ENCODE measurements at regions not wholly inside any gene's neighbourhood (a gene's known extent, or its start where the extent isn't known, plus 50 kb on each side); places are given as distances from the start of the nearest gene placed in this dataset.

GRCh38 chr16:73286346-73287267 is 238.7 kb upstream of the ZFHX3 start:
- DNase-seq, result no peak

- peak; percentile 72 for DNase-seq
These were observed 237.7 kb upstream of the ZFHX3 start for GRCh38 chr16:73285436-73286201.

- no peak for DNase-seq
These were observed 232.5 kb upstream of the ZFHX3 start for GRCh38 chr16:73280388-73280787.

GRCh38 chr16:73279451-73279850 is 231.5 kb upstream of the ZFHX3 start:
- DNase-seq, result no peak

DNA sequence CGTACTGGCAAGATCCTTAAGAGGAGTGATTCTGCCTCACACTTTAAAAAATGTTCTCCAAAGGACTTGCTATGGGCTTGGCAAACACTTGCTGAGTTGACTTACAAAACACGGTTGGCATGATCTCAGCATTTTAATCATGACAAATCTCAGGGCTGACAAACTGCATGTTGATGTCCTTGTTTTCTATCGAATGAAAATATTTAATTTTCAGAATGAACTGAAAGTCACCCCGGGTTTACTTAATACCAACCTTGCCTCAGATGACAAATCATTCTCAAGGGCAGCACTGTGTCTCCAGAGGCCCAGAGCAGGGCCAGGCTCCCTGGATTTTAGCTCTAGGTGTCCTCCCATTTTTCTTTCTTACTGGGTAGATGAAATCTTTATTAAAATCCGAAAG is 229.1 kb upstream of the ZFHX3 start:
- DNase-seq, result no peak

- DNase-seq, result no peak
These were observed 227.5 kb upstream of the ZFHX3 start for GRCh38 chr16:73275448-73275847.

DNA sequence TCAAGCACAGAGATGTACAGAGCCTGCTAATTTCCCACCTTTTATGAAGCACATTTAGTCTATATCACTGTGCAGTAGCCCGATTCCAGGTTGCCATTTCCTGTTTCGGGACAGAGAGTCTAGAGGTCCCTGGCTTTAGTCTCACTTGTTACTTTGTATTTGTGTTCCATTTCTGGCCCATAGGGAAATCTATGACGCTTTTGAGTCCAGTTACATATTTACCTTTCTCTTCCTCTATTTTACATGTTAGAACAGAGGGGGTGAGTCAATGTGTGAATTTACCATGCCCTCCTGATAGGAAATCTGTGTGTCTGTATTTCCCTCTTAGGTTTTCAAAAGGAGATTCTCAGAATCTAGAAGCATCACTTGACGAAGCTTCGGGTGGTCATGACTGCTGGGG is 227.1 kb upstream of the ZFHX3 start:
- no peak for DNase-seq

DNA sequence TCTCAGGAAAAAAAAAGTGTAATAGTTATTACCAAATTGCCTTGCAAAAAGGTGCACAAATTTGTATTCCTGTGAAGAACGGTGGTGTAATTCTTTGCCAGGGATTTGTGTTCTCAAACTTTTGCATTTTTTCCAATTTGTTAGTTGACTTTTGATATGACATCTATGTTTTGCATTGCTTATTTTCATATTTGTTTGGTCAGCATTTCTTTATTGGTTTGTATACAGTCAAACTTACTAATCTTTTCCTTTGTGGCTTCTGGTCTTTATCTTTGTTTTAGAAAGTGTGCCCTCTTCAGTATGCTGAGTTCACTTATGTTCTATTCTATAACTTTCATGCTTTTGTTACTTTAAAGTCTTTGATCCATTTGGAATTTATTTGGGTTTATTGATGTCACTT is 226.2 kb upstream of the ZFHX3 start:
- DNase-seq, result no peak

GRCh38 chr16:73268366-73268993 is 220.6 kb upstream of the ZFHX3 start:
- no peak for DNase-seq

DNA sequence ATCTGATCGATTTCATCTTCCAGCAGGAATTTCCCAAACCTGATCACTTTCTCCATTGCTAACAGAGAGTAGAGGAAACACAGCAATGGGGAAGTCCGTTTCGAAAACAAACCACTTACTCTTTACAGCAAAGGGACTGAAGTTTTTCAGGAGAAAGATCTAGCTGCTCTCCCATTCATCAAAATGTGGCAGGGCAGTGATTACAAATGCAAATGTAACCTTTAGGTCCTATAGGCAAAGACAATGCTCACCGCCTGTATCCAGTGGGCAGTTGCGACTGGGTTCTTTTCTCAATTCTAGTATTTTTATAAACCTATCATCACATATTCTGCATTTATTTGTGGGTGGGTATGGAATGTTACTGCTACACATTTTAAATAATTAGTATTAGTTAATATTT is 218.0 kb upstream of the ZFHX3 start:
- DNase-seq, result no peak

DNA sequence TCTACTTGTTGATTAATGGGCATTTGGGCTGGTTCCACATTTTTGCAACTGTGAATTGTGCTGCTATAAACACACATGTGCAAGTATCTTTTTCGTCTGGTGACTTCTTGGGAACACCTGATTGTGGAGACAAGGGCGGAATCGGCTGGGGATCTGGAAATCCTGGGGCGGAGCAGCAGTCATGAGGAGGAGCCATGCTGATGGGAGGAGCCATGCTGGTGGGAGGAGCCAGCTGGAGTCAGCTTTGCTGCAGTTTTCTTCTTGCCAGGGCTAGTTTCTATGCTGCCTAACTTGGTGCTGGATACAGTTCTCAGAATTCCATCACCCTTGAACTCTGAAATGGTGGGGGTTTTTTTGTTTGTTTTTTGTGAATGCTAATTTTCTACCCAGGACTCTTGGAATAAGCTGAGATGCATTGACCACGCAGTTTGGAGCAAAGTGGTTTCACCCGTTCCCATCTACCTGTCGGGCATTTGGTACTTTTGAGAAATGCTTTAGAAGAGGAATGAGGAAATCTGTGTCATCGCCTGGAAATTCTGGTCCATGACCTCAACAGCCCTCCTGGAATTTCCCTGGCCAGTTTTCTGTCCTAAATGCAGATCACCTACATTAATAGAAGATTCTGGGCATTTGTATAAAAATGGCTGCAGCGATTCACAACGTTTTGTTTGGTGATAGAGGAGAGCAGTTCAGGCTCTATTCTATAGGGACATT is 217.4 kb upstream of the ZFHX3 start:
- no peak for DNase-seq

GRCh38 chr16:73262931-73263330 is 215.0 kb upstream of the ZFHX3 start:
- DNase-seq, result no peak

- no peak for DNase-seq
These were observed 207.1 kb upstream of the ZFHX3 start for GRCh38 chr16:73255031-73255430.

DNA sequence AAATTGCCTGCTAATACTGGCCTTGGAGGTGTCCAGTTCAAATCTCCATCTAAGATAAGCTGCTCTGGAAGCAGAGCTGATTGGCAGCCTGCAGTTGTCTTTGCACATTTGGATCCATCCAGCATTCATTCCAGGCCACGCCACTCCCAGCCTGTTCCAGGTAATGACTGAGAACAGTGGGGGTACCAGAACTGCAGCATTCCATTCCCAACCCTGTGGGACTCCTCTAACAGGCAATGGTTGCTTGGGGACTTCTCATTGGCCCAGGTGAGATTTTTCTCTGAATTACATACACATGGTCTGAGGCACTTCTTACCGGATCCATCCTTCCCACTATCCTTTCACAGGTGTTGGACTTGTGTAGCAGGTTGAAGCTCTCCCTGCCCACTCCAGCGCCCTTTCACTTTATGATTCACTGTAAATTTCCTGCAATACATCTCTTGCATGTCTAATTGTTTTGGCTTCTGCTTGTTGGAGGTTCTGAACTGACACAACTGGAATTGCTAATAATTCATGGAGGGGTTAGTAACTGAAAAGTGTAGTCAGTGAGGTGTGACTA is 206.1 kb upstream of the ZFHX3 start:
- no peak for DNase-seq

DNA sequence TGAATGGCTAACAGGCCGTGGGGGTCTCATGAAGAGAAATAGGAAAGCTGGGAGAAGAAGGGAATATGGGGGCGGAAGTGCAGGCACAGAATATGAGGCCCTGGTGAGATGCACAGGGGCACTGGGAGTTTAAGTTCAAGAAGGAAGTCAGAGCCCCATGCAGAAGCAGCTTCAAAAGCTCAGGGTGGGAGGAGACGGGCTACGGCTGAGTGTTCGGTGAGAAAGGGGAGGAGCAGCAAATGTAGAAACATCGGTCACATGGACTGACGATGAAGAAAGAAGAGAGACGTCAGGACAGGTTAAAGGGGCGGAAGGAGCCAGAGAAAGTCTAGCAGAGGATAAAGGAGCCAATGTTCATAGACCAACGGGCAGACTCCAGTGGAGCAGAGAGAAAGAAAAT is 204.5 kb upstream of the ZFHX3 start:
- DNase-seq, result no peak

GRCh38 chr16:73251608-73252007 is 203.7 kb upstream of the ZFHX3 start:
- no peak for DNase-seq

GRCh38 chr16:73248316-73248715 is 200.4 kb upstream of the ZFHX3 start:
- no peak for DNase-seq

DNA sequence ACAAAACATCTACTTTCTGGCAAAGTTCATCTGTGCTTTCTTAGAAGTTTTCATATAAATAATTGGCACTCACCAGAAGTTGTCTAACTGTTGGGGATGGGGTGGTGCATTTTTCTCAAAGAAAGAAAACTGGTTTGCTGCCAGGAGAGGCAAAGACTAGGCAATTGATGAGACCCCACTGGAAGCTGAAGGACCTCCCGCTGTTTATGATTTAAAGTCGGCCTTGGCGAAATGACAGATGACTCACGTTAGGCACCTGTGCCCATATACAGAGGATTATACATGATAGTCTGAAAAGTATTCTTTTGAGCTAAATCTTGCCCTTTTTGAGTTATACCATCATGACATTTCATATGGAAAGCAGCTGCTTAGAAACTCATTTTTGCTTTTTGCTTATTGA is 193.0 kb upstream of the ZFHX3 start:
- no peak for DNase-seq

- no peak for DNase-seq
These were observed 189.7 kb upstream of the ZFHX3 start for GRCh38 chr16:73237601-73238000.

- DNase-seq, result no peak
These were observed 186.6 kb upstream of the ZFHX3 start for GRCh38 chr16:73234496-73234895.

DNA sequence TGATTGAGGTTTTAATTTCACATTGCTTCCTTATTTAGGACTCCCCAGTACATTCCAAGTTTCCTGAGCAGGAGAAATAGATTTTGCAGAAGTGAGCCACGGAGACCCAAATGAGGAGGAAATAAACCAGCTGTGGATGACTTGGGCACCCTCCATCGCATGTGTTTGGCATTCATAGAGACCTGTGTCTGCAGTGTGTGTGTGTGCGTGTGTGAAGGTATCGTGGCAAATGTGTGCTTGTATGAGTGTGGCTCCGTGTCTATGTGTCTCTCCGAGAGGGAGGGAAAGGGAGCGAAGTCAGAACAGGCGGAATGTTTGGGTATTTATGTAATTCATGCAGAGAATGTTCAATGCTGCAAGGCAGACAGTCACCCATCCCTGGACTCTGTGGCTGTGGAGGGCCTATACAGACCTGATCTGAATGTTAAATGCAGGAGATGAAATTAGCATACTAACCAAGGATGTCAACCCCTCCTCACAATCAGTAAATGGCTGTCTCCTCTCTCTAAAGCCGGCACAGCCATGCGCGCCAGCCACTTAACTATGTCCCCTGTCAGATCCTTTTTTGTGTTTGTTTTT is 186.0 kb upstream of the ZFHX3 start:
- no peak for DNase-seq

- no peak for DNase-seq
These were observed 185.4 kb upstream of the ZFHX3 start for GRCh38 chr16:73233329-73233765.

Measured in right forelimb (tissue), 1 donor.